ENCODE measurements at regions not wholly inside any gene's neighbourhood (a gene's known extent, or its start where the extent isn't known, plus 50 kb on each side); places are given as distances from the start of the nearest gene placed in this dataset.

DNA sequence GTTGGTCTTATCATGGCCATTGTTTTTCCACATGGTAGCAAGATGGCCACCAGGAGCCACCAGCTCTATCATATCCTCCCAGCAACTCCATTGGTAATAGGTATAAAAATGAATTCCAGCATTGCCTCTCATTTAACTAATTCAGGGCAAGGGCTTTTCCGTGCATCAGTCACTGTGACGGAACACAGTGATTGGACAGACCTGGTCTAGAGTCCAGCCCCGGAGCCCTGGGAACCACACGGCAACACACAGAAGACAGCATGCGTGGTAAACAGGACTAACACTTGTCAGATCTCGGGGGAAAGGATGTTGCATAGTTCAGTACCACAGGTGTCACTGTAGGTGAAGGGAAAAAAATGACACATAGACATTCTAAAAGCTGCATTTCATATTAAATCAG lies 638.0 kb upstream of the RBFOX1 start:
- TF ChIP-seq REST (IDR thresholded peaks at IDR 0.05; ENCODE audit: insufficient read depth in 1 of 2, low read depth in 2 of 2, low read length in 2 of 2) (no peak), TAF1 (IDR thresholded peaks at IDR 0.05; ENCODE audit: borderline replicate concordance, insufficient read depth, low read length) (no peak), SIN3A (IDR thresholded peaks at IDR 0.05; ENCODE audit: borderline replicate concordance, insufficient read depth, low read length) (no peak), POLR2AphosphoS5 (IDR thresholded peaks at IDR 0.05; ENCODE audit: low read depth, low read length) (no peak), FOXP2 (optimal IDR thresholded peaks at IDR 0.05; ENCODE audit: borderline replicate concordance, extremely low read depth, extremely low read length, insufficient read depth) (no peak)
